HL-60 (cell line): ENCODE measurements at regions not wholly inside any gene's neighbourhood (a gene's known extent, or its start where the extent isn't known, plus 50 kb on each side); places are given as distances from the start of the nearest gene placed in this dataset.

Source experiments
- DNase-seq, 2 experiments: peaks; one replicate each; pipeline ENCODE4 v3.0.0-alpha.2; 2010 to 2020; ENCODE audit warnings: low read depth in 1 of 2, low spot score in 1 of 2
- H3K27ac ChIP-seq: fragments of 250-450 bp; sonication (Bioruptor Pico); replicated peaks from 2 replicates; pipeline ENCODE4 v1.5.1; 2020; ENCODE audit warnings: mild to moderate bottlenecking, moderate library complexity
- H3K27me3 ChIP-seq: fragments of 250-450 bp; sonication (Bioruptor Pico); 2 replicates; pipeline ENCODE4 v1.5.1; 2021; ENCODE audit warnings: mild to moderate bottlenecking, moderate library complexity; ENCODE audit not compliant: insufficient read depth, poor library complexity, severe bottlenecking
- H3K4me3 ChIP-seq: replicated peaks from 2 replicates; pipeline ENCODE4 v1.5.1; 2011; ENCODE audit warnings: mild to moderate bottlenecking, control low read depth, low read length; ENCODE audit not compliant: insufficient read depth
- GABPA ChIP-seq: IDR thresholded peaks from 2 replicates; pipeline ENCODE4 v1.6.1; 2012; ENCODE audit warnings: low read depth
- POLR2AphosphoS5 ChIP-seq: IDR thresholded peaks from 2 replicates; pipeline ENCODE4 v1.6.1; 2012; ENCODE audit warnings: low read depth
- SPI1 ChIP-seq: IDR thresholded peaks from 2 replicates; pipeline ENCODE4 v1.6.1; 2012; ENCODE audit warnings: low read depth, mild to moderate bottlenecking, borderline replicate concordance
- TF ChIP-seq, protein P1 (sequence below): IDR thresholded peaks from 2 replicates; pipeline ENCODE4 v1.6.1; 2012; ENCODE audit warnings: low read depth; ENCODE audit not compliant: insufficient replicate concordance
- TF ChIP-seq, protein P2 (sequence below): IDR thresholded peaks from one replicate; pipeline ENCODE4 v1.5.1; 2011; ENCODE audit warnings: low read length, control low read depth, inconsistent platforms; ENCODE audit not compliant: insufficient read depth

DNA sequence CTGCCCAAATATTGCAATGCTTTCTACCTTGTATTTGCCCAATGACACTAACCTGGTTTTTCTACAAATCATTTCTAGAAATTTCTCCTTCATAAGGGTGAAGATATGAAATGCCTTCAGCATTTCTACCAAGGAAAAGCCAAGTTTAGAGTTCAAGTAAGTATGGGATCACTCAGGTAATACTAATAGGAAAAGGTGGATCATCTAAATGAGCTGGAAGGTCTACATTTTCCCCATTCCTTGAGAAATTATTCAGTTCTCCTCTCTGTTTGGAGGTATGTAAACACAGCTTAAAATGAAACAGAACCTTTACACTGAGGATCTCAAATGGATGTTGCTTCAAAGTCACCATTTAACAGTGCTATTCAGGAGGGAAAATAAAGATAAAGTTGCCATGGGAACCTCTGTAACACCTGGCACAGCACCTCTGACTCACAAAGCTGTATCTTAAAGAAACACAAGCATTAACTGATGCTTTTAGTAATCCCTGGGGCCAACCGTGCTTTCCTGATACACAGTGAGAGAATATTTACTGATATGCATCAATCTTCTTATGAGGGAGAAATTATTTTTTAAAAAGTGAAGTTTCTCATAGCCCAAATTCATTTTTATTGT, 161.3 kb downstream of the DRD1 start:
- no peak for DNase-seq
- TF ChIP-seq SPI1 = no peak
- TF ChIP-seq, protein P1, sequence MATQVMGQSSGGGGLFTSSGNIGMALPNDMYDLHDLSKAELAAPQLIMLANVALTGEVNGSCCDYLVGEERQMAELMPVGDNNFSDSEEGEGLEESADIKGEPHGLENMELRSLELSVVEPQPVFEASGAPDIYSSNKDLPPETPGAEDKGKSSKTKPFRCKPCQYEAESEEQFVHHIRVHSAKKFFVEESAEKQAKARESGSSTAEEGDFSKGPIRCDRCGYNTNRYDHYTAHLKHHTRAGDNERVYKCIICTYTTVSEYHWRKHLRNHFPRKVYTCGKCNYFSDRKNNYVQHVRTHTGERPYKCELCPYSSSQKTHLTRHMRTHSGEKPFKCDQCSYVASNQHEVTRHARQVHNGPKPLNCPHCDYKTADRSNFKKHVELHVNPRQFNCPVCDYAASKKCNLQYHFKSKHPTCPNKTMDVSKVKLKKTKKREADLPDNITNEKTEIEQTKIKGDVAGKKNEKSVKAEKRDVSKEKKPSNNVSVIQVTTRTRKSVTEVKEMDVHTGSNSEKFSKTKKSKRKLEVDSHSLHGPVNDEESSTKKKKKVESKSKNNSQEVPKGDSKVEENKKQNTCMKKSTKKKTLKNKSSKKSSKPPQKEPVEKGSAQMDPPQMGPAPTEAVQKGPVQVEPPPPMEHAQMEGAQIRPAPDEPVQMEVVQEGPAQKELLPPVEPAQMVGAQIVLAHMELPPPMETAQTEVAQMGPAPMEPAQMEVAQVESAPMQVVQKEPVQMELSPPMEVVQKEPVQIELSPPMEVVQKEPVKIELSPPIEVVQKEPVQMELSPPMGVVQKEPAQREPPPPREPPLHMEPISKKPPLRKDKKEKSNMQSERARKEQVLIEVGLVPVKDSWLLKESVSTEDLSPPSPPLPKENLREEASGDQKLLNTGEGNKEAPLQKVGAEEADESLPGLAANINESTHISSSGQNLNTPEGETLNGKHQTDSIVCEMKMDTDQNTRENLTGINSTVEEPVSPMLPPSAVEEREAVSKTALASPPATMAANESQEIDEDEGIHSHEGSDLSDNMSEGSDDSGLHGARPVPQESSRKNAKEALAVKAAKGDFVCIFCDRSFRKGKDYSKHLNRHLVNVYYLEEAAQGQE = no peak
- TF ChIP-seq GABPA = no peak
- TF ChIP-seq, protein P2, sequence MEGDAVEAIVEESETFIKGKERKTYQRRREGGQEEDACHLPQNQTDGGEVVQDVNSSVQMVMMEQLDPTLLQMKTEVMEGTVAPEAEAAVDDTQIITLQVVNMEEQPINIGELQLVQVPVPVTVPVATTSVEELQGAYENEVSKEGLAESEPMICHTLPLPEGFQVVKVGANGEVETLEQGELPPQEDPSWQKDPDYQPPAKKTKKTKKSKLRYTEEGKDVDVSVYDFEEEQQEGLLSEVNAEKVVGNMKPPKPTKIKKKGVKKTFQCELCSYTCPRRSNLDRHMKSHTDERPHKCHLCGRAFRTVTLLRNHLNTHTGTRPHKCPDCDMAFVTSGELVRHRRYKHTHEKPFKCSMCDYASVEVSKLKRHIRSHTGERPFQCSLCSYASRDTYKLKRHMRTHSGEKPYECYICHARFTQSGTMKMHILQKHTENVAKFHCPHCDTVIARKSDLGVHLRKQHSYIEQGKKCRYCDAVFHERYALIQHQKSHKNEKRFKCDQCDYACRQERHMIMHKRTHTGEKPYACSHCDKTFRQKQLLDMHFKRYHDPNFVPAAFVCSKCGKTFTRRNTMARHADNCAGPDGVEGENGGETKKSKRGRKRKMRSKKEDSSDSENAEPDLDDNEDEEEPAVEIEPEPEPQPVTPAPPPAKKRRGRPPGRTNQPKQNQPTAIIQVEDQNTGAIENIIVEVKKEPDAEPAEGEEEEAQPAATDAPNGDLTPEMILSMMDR = no peak
- TF ChIP-seq POLR2AphosphoS5 = no peak
- no peaks in the 10 kb centered on the region for H3K27me3 ChIP-seq
- H3K4me3 ChIP-seq = no peak overlapping the region
- H3K27ac ChIP-seq = no peak overlapping the region

DNA sequence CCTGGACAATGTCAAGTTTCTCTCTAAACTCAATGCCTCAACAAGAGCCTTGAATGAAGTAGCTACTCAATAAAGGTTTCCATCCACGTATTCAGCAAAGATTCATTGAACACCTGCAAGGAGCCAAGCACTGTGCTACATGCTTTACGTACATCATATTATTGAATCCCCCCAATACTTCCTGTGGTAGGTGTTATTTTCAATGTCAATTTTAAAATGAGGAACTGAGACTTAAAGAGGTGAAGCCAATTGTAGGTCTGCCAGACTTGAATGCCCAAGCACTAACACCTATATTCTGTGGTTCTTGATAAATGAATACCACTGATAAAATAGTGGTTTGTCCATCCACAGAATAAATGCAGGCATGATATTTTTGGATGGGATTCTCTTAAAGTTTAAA, 162.3 kb downstream of the DRD1 start:
- H3K27ac ChIP-seq = no peak overlapping the region

DNA sequence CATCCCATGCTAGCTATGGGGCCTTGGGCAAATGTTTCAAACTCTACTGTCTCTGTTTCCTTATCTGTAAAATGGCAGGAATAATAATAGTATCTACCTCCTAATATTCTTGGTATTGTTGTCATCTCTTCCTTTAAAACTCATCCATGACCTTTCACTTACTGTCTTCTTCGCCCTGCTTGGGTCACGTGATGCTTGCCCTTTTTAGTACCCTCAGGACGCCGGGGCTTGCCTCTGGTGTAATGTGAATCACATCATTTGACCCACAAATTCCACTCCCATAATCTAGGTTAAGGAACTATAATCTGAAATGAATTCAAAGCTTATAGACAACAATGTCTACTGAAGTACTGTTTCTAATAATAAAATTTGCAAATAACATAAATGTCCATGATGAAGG, 162.7 kb downstream of the DRD1 start:
- no peak overlapping the region for H3K27ac ChIP-seq
- H3K27me3 ChIP-seq = no peaks in the 10 kb centered on the region
- H3K4me3 ChIP-seq = no peak overlapping the region
- DNase-seq = no peak
- TF ChIP-seq POLR2AphosphoS5 (no peak), SPI1 (no peak), GABPA (no peak)
- TF ChIP-seq, protein P1 = no peak
- TF ChIP-seq, protein P2 = no peak

More for the DNA sequence above, 162.3 kb downstream of the DRD1 start:
- DNase-seq = no peak
- no peak overlapping the region for H3K4me3 ChIP-seq
- no peaks in the 10 kb centered on the region for H3K27me3 ChIP-seq
- TF ChIP-seq POLR2AphosphoS5 = no peak
- 0 out of 2 replicates have a peak, but pooled peaks have one; percentile 25 for TF ChIP-seq SPI1
- TF ChIP-seq, protein P2 = no peak

DNA sequence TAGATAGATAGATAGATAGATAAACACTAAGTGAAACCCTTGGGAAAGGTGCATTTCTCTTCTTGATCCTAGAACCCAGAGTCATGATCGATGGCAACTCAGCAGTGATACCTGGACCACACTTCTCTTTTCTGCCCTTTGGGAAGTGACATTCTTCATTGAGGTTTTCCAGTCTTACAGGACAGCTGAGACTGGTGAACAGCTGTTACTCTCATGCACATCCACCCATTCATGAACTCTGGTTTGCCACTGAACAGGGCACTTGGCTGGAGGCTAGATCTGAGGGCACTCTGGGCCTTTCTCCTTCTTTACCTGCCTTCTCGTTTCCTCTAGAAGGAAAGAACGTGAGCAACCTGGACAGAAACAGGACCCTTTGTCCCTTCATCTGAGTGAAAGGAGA, 164.5 kb downstream of the DRD1 start:
- TF ChIP-seq SPI1 (no peak), GABPA (no peak), POLR2AphosphoS5 (no peak)
- TF ChIP-seq, protein P1 = no peak
- TF ChIP-seq, protein P2 = no peak
- H3K27me3 ChIP-seq = no peaks in the 10 kb centered on the region

More for the DNA sequence above, 164.5 kb downstream of the DRD1 start:
- no peak for DNase-seq
- Histone ChIP-seq H3K27ac (no peak overlapping the region), H3K4me3 (no peak overlapping the region)
